HG02852 (cell line): ENCODE measurements at regions not wholly inside any gene's neighbourhood (a gene's known extent, or its start where the extent isn't known, plus 50 kb on each side); places are given as distances from the start of the nearest gene placed in this dataset.

Experiments used
- ATAC-seq: cut with Tn5 transposase; IDR thresholded peaks from one replicate; pipeline ENCODE4 v1.9.1; 2021; ENCODE audit warnings: mild to moderate bottlenecking, moderate library complexity; ENCODE audit not compliant: unreplicated experiment

GRCh38 chr5:103617913-103618312, 55.3 kb upstream of the NUDT12 start:
- no peak for ATAC-seq

GRCh38 chr5:103617090-103617489, 54.5 kb upstream of the NUDT12 start:
- ATAC-seq, result no peak

- no peak for ATAC-seq
Observed at GRCh38 chr5:103612545-103612944, 50.0 kb upstream of the NUDT12 start.
